ENCODE measurements at regions not wholly inside any gene's neighbourhood (a gene's known extent, or its start where the extent isn't known, plus 50 kb on each side); places are given as distances from the start of the nearest gene placed in this dataset.

DNA sequence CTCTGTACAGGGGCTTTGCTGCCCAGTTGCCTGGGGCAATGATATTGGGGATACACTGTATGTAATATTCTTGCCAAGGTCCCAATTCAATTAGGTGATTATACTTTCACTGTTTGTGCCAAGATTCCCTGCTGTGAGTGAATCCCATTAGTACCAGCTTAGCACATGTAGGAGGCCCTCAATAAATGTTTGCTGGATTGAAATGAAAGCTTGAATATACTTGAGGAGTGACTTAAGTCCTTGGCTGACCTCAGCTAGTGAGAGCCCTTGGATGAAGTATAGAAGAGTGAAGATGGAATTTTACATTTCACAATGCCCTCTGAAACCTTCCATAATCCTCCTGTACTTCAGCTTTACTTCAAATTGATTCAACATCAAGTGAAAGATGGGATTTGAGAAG lies 102.9 kb downstream of the GATA6 start:
- TF ChIP-seq CTCF (conservative IDR thresholded peaks at IDR 0.05; ENCODE audit: low read length) (no peak), EZH2phosphoT487 (IDR thresholded peaks at IDR 0.05; ENCODE audit: borderline replicate concordance) (no peak)
